Suppressor macrophage treated with lipopolysaccharide for 4 hours (primary cell): ENCODE measurements at regions not wholly inside any gene's neighbourhood (a gene's known extent, or its start where the extent isn't known, plus 50 kb on each side); places are given as distances from the start of the nearest gene placed in this dataset.
"Not testable (repeated sequence)": the region's sequence is repeated elsewhere in the genome, so short reads cannot be mapped to it uniquely, and the experiment has no call there.

ENCODE experiments used
- DNase-seq: peaks from one replicate; pipeline ENCODE4 v3.0.0-alpha.2; 2020

DNA sequence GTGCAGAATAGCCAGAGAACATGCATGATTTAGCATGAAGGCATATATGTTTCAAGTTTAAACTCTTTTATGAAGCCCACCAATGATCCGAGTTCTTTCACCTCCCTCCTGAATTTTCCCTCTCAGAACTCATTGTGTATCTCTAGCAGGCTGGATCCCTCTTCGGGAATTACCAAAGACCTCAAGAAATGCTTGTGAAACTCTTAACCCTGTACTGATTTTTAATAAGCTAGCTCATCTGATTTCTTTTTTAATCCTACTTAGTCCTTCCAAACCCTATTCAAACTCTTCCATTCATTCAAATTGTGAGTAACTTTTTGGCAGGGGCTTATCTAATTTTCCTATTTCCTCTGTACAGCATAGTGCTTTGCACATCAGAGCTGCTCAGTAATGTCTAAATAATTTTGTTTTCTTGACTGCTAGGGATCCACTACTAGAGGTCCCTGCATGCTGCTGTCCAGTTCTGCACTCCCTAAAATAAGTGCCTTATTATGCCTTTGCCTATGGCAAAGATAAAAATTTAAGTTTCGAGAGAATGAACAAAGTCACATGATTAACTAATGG is 723.8 kb downstream of the CDH11 start:
- no peak for DNase-seq

DNA sequence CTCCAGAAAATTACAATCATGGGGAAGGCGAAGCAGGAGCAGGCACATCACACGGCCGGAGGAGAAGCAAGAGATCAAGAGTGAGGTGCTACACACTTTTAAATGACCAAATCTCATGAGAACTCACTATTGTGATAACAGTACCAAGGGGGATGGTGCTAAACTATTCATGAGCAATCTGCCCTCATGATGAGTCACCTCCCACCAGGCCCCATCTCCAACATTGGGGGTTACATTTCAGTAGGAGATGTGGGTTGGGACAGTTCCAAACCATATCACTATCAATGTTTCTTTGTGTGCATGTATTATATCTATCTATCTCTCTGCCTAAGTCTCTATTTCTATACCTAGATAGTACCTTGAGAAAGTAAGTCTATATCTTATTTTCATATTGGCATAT is 724.8 kb downstream of the CDH11 start:
- DNase-seq, result no peak

DNA sequence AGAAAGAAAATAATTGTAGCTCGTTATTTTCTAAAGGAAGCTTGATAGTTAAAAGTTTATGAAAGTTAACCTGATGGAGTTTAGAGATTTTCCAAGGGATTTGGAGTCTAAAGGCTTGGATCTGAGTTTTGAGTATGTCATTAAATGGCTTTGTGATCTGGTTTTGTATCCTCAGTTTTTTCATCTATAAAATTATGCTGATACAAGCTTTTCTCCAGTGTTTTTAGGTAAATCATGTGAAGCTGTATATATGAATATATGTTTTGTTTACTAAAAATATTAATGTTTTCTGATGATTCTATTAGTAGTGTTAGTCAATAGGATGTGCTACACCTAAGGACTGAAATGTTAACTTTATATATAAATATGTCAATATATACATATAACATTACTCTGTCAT is 727.8 kb downstream of the CDH11 start:
- no peak for DNase-seq

DNA sequence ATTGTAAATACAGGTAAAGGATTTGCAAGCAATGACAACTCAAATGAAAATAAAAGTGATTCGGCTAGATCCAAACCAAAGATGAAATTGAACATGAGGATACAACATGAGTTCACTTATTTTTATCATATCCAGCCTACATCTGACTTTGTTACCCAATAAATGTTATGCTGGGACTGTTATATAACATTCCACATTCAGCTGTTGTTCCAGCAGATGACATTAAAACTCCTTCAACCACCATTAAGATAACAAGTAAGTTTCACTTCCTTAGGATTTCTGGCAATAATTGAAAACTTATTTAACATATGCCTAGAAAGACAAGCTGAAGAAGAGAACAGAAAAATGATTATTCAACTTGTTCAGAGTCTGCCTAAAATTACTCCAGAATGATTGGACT is 729.4 kb downstream of the CDH11 start:
- no peak for DNase-seq

DNA sequence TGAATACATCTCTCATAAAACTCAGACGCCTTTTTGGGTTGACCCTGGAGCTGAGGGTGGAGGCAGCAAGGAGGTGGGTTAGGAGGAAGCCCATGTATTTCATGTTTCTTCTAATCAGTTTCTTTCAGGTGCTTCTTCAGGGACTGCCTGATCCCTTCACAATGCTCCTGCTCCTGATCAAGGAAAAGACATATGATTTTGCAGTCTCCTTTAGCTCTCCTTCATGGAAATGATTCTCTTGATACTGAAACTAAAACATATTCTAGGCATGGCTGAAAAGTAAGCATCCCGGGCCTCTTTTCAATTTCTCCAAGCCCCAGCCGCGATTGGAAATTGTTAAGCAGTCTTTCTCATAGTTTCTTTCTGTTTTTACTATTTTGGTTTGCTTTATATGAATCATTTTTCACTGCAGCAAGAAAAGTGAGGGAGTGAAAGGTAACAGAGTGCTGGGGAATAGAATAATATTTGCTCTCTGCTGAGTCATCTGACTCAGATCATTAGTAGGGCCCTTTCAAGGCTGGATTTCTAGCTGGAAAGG is 730.7 kb downstream of the CDH11 start:
- no peak for DNase-seq

DNA sequence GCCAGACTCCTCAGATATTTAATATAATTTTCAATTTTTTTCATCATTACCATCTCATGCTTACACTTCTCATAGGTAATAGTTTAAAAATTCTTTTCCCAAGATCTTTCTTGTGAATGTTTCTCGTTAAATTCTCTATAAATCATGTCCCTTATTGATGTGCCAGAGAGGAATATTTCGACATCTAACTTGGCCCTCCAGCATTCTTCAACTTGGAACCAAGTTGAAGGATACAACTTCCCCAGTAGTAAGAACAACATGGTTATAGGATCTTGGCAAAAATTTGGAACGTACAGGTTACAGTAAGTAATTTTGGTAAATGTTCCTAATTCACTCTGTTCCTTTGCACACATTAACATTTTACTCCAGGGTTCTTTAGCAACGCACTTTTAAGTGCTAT is 731.8 kb downstream of the CDH11 start:
- no peak for DNase-seq

DNA sequence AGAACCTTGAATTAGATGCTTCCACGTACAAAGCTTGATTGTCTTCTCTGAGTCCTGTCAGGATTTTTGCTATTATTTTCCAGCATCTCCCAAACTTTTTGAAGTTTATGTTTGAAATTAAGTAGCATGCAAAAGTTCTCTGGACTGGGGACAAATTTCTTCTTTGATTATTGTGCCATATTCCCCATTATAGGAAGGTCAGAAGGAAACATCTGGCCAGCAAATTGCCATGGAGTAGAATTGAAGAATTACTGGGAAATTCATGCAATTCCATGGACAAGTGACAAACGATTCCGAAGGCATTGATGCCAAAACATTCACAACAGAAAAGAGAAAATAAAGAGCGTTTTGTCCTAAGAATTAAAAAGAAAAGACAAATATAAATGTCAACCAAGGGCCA is 737.2 kb downstream of the CDH11 start:
- no peak for DNase-seq

DNA sequence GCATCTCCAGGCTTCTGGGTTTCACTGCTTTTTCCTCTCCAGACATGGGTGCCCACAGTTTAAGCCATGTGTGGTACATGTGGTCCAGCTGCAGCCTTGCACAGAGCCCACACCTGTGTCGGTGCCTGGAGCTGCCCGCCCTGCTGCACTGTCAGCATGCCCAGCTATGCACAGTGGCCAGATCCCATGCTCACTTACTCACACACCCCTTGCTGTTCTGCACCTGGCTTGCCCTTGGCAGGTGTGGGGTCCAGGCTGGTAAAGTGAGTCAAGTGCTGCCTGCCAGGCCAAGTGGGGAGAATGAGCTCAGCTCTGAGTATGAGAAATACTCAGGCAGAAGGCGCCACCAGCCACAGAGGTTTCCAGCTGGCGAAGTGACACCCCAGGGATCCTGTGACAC is 739.9 kb downstream of the CDH11 start:
- DNase-seq, result no peak

DNA sequence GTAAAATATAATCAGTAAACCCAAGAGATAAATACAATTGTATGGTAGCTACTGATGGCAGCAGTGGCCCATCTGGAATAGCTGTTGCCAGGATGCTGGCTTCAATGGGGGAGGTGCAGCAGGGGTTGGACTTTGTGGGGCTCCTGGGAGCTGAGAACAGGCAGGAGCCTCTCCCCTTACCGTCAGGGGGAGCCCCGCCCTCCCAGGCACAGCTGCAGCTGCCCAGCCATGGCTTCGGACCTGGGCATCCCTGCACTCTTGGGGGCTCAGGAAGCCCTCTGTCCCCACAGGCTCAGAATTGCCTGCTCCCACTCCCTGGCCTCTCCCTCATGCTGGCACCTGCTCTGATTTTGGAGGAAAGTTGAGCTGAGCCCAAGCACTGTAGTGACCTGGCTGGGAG is 741.1 kb downstream of the CDH11 start:
- no peak for DNase-seq

DNA sequence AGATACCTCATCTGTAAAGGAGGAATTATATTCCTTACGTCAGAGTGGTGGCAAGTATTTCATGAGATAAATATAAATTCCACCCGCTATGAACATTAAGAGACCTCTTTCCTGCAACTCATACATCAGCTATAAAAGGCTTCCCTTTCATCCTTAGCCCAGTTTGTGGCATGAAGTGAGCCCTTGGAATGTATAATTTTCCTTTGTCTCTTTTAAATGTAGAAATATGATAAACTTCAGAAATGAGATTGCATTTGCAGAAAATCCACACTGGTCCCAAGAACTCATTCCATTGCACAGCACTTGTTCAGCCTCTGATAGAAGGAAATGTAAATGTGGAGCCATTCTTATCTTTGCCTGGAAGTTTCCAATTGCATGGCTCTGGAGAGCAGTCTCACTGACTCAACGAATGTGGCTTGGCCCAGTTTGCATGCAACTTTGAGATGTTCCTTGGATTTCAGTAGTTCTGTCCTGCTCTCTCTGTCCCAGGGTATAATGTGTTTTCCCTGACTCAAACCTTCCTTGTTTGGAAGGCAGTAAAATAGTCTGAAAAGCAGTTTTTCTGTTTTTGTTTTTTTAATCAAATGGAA is 746.4 kb downstream of the CDH11 start:
- no peak for DNase-seq

DNA sequence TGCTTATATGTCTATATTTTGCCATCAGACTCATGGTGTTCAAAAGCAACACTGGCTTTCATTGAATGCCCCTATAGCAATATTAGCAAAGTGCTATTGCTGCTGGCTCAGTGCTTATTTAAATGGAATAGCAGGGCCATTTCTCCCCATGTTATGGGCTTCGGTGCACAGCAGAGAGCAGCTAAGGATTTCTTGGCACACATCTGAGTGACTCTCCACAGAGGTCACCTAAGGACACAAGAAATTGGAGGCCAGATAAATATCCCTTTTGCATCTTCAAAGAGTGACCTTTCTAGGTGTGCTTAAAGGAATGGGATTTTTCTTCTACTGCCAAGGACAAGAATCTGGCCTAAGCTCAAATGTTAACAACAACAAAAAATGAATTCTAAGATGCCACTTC is 751.8 kb downstream of the CDH11 start:
- DNase-seq, result no peak

DNA sequence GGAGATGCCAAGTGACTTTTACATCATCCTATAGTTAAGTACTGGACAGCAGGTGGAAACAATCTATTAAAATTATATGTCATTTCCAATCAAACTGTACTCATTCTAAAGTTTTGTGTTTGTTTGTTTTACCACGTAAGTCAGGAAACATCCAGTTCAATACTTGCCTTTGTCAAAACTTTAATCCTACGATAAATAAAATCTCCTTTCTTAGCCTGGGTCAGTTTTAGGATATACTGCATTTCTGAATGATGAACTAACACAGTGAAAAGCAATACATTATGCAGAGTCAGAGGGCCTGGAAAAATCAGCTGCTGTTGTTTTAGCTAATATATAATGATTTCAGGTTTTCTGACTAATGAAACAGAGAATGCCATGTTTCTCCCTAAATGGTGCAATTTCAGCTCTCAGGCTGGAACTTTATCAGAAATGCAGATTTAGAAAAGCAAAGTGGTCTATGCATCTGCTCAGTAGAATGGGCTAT is 756.4 kb downstream of the CDH11 start:
- DNase-seq, result no peak

DNA sequence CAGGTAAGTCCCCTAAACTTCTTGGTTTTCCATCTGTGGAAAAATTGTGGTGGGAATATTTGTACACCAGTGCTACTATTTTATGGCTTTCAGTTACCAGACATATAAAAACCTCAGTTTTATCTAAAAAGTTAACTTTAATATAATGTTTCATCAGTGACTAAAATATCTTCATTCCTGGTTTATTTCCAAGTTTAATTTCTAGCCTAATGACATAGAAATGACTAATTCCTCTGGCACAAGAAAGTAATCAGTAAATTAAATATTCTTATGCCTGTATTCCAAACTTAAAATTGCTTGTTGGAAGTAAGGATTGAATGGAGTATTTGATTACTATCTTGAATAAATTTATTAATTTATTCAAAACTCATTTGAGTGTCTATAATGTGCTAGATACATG is 757.0 kb downstream of the CDH11 start:
- no peak for DNase-seq

DNA sequence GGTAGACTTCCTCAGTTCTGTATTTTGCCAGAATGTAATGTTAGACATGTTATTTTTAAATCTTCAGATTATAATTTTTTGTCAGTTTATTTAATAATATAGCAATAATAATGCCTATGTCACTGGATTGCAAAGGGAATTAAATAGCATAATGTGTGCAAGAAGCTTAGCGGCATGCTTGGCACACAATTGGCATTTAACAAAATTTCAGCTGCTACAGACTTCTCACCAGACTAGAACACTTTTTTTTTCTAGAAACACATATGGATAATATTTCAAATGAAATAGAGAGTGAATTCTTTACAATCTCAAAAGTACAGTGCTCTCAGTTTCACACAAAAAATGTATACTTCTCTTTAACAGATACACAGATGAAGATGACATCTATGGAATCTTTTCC is 757.4 kb downstream of the CDH11 start:
- no peak for DNase-seq

DNA sequence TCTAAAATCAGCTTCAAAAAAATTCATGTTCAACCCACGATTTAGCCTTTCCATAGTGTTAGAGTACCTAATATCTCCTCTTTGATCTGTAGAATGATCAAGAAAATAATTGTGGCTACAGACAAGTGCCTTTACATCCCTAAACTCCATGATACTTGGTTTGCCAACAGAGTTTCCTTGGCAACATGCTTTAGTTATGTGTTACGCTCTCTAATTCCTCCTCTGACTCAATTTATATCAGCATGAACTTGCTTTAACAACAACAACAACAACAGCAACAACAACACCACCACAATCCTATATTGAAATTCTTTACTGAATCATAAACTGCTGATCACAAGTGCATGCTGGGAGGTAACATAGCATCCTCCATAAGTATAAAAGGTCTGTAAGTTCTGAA is 757.8 kb downstream of the CDH11 start:
- no peak for DNase-seq

DNA sequence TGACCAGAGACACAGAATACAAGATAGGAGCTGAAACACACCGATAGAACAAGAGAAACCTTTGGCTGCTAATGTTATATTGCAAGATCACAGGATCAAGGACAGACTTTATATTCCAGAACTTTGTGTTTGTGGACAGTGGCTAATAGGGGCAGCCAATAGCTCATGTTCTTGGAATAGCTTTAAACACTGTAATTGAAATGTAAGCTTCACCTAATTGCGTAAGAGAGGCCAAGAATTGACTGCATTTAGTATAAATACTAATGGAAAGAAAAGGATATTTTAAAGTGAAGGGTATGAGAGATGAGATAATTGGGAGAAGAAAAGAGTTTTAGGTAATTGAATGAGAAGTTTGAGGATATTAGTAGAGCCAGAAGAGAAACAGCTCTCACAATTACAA is 758.8 kb downstream of the CDH11 start:
- DNase-seq, result no peak

DNA sequence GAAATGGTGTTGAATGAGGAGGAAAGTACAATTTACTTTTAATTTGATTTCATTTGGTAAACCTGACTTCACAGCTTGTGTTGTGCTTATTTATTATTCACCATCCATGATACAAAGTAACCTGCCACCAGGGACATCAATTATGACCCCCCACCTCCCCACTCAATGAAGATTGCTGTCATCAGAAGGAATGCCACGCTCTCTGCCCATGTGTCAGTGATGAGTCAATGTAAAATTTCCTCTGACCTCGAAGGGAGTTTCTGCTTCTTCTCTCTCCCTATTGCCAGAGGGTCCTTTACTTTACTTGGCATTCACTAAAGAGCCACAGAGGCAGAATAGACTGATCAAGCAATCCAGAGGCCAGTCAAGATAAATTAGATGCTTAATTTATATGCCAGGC is 759.7 kb downstream of the CDH11 start:
- no peak for DNase-seq

DNA sequence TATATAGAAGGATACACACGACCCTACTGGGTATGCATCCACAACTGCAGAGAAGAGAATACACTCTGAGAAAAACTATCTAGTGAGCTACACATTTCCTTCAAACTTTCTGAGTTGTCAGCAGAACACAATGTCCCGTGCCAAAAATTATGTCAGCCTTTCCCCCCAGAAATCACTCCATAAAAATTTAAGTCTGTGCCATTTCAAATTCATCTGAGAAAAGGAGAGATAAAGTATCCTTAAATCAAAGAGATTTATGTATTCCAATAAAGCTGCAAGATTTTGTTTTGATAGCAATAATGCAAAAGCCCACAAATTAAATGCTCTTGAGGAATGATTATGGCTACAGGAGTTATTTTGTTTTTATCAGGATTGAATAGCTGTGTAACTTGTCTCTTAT is 760.1 kb downstream of the CDH11 start:
- no peak for DNase-seq

DNA sequence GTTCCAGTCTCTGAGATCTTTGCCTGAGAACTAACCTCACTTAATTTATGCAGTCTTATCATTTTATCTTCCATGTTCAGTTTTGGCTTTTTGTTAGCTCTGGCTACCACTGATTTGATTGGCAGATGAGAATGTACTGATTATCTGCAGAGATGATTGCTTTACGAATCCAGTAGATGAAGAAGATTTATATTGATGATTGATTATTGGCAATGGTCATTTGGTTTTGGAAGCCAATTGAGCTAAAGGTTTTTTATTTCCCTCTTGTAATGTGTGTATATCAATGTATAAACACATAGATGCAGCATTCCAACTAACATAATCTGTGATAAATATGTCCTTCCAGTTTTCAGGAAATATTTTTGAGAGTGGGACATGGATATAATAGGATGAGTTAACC is 763.6 kb downstream of the CDH11 start:
- no peak for DNase-seq

DNA sequence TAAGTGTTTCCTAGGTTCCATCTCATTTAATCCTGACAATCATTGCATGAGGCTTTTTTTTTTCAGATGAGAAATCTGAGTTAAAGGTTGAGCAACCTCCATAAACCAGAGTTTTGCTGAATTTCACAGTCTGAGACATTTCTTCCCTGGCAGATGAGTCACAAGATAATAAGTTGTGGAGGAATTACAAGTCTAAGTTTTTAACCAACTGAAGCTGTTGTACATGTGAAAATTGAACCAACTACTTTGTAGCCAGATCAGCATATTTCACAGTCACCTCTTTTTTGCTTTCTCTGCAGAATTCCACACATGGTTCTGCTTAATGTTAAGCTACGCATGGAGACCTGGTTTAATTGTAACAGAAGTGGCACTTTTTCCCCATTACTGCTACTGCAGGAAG is 765.6 kb downstream of the CDH11 start:
- DNase-seq, result no peak

DNA sequence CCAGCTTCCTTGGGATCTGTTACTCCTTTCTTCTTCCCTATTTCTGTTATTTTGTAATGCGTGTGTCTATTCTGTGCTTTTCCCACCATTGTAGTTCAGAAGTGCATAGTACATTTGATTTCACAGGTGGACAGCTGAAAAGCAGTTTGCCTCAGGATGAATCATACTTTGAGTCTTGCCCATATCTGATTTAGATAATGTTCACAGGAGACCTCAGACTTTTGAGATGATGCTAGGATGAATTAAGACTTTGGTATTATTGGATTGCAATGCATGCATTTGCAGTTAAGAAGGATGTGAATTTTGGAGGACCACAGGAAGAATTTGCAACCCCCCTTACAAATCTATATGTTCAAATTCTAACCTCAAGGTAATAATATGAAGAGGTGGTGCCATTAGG is 769.6 kb downstream of the CDH11 start:
- DNase-seq, result no peak

DNA sequence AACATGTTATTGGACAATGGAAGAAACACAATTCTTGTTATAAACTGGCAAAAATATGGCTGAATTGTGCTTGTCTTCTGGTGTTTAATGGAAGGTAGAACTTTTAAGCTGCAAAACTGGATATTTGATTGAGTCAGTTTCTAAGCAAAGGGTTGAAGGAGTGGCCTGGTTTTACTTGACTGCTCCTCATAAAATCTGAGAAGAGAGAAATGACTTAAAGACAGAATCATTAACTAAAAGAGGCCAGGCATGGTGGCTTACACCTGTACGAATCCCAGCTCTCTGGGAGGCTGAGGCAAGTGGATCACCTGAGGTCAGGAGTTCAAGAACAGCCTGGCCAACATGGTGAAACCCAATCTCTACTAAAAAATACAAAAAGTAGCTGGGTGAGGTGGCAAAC is 770.7 kb downstream of the CDH11 start:
- no peak for DNase-seq

DNA sequence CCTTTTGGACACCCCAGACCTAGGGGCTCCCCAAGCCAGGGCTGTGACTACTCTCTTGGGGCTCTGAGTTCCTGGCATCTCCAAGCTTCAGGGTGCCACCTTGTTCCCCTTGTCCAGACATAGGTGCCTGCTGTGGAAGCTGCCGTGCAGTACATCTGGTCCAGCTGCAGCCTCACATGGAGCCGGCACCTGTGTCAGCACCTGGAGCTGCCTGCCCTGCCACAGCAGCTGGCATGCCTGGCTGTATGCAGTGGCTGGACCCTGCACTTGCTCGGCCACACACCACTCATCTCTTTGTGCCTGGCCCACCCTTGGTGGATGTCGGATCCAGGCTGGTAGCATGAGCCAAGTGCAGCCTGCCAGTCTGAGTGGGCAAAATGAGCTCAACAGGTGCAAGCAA is 775.8 kb downstream of the CDH11 start:
- DNase-seq, result no peak

DNA sequence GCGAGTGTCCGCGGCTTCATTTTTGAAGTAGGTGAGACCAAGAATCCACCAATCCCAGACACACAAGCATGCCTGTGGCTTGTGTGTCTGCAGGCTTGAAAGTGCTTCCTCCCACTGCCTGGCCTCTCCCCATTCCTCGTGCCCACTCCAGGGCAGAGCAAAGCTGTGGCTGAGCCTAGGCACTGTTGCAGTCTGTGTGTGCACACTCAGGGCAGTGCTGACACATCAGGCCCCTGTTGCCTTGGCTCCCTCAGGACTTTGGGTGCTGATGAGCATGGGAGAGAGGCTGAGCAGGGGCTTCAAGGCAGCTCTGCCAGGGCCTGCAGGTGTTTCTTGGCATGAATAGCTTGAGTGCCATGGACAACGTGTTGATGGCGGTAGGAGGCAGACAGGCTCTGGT is 776.7 kb downstream of the CDH11 start:
- DNase-seq, result no peak

DNA sequence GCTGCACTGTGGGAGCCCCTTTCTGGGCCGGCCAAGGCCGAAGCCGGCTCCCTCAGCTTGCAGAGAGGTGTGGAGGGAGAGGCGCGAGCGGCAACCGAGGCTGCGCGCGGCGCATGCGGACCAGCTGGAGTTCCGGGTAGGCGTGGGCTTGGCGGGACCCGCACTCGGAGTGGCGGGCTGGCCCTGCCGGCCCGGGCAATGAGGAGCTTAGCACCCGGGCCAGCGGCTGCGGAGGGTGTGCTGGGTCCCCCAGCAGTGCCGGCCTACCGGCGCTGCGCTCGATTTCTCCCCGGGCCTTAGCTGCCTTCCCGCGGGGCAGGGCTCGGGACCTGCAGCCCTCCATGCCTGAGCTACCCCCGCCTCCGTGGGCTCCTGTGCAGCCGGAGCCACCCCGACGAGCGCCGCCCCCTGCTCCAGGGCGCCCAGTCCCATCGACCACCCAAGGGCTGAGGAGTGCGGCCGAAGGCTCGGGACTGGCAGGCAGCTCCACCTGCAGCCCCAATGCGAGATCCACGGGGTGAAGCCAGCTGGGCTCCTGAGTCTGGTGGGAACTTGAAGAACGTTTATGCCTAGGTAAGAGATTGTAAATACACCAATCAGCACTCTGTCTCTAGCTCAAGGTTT is 777.9 kb downstream of the CDH11 start:
- not testable (repeated sequence) for DNase-seq
